Epithelial cell of proximal tubule (primary cell): ENCODE measurements at regions not wholly inside any gene's neighbourhood (a gene's known extent, or its start where the extent isn't known, plus 50 kb on each side); places are given as distances from the start of the nearest gene placed in this dataset.

ENCODE experiments used
- DNase-seq: peaks from one replicate; pipeline ENCODE4 v3.0.0-alpha.2; 2011; ENCODE audit warnings: low read depth
- H3K4me3 ChIP-seq: 2 replicates; pipeline ENCODE4 v1.5.1; 2011; ENCODE audit warnings: low read depth, mild to moderate bottlenecking, low read length
- TF ChIP-seq, protein P1 (sequence below): conservative IDR thresholded peaks from 2 replicates; pipeline ENCODE4 v1.5.1; 2012; ENCODE audit warnings: low read depth, mild to moderate bottlenecking, low read length

DNA sequence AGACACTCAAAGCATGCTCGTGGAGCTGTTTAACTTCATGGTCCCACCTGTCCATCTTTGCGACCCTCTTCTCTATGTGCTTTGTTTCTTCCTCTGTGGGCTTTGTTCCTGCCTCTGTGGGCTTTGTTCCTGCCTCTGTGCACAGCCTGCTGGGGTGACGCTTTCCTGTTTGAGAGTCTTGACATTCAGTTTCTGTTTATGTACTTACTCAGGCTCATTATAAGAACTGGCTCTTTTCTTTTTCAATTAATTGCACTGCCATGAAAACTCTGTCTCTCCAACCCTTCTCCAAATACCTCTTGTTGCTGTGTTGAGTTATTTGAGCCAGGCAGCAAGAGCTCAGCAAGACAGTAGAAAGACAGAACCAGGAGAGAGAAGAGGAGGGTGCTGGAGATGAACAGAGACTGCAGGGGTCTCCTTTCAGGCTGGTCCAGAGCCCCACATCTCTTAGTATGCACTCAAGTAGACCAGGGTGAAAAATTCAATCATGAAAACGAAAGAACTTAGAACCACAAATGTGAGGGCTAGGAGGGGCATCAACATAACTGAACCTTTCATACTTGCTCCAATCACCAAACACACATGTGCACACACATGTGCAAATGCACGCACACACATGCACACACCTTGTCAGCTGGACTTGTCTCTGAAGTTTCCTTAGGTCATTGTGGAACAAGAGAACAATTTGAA lies 88.3 kb upstream of the SGIP1 start:
- TF ChIP-seq, protein P1, sequence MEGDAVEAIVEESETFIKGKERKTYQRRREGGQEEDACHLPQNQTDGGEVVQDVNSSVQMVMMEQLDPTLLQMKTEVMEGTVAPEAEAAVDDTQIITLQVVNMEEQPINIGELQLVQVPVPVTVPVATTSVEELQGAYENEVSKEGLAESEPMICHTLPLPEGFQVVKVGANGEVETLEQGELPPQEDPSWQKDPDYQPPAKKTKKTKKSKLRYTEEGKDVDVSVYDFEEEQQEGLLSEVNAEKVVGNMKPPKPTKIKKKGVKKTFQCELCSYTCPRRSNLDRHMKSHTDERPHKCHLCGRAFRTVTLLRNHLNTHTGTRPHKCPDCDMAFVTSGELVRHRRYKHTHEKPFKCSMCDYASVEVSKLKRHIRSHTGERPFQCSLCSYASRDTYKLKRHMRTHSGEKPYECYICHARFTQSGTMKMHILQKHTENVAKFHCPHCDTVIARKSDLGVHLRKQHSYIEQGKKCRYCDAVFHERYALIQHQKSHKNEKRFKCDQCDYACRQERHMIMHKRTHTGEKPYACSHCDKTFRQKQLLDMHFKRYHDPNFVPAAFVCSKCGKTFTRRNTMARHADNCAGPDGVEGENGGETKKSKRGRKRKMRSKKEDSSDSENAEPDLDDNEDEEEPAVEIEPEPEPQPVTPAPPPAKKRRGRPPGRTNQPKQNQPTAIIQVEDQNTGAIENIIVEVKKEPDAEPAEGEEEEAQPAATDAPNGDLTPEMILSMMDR = no peak
- no peak for DNase-seq

DNA sequence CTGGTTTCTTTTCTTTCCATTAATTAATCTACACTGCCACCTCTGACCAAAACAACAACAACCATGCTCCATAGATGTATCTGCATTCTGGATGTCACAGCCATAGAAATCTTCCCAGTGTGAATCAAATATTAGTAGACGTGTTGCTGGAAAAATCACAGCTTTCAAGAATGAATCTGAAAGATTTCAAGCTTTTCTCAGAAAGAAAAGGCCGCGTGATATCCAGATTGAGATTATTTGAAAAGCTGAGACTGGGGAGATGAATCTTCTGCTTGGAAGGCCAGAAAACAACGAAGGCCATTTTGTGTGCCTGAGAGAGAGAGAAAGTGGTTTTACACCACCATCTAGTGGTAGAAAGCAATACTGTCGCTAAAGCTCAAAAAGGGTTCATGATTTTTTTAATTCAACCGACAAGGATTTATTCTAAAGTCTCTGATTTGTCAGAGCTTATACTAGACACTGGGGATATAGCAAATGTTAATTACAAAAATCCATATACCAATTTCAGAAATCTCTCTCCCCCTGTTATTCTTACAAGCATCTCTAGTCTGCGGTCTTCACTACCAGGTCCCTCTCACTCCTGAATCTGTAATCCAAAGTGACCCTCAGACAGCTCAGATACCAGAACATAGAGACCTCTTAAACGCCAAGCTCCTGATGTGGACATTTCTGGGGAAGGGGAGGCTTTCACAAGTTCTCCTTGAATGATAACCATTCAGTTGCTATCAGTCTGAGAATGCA lies 87.5 kb upstream of the SGIP1 start:
- no peak overlapping the region for H3K4me3 ChIP-seq
- TF ChIP-seq, protein P1 = peak; percentile 74
- peak; percentile 29 for DNase-seq

More for the DNA sequence above, 88.3 kb upstream of the SGIP1 start:
- H3K4me3 ChIP-seq = no peak overlapping the region

DNA sequence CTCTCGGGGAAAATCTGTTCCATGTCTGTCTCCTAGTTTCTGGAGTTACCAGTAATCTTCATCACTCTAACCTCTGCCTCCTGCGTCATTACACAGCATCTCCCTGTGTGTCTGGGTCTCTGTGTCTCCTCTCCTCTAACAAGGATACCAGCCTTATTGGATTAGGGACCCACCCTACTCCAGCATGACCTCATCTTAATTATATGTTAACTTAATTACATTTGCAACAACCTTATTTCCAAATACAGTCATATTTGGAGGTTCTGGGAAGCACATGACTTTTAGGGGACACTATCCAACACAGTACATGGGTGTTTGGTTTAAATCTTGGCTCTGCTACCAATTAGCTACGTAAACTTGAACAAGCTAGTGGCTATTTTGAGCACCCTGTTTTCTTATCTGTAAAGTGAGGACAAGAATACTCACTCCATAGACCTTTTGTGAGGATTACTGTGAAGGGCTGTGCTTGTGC lies 83.9 kb upstream of the SGIP1 start:
- DNase-seq = no peak
- no peak overlapping the region for H3K4me3 ChIP-seq
- TF ChIP-seq, protein P1 = no peak

DNA sequence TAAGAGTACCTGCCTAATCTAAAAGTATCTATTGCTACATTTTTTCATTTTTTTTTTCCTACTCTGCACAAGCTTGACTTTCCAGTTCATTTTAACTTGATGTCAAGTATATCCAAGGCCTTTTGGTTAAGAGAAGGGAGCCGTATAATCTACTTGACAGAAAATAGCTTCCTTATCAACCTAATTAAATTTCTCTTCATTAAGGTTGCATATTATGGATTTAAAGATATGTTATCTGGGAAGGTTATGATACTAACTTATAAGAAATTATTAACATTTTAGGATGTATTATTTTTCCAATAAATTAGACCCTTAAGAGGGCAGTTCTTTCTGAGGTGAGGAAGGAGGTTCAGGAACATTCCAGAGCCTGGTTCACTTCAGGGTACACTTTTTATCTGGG lies 83.1 kb upstream of the SGIP1 start:
- TF ChIP-seq, protein P1 = no peak
- no peak for DNase-seq
- no peak overlapping the region for H3K4me3 ChIP-seq

DNA sequence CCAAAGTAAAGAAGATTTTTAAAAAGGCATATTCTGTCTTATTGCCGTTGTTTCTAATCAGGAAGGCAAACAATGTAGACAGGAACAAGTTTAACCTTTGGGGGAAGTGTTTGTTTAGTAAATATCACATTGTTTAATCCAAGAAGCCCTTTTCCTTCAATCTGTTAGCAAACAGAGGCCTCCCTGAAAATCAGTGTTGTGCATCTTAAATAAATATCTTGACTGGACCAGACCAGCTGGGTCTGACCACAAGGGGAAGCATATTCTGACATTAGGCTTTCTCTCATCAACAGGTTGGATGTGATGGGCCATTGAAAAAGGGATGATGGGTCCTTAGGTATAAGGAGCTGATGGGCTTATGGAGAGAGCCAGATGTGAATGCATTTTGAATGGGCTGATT lies 81.8 kb upstream of the SGIP1 start:
- DNase-seq = no peak
- TF ChIP-seq, protein P1 = peak; percentile 40
- H3K4me3 ChIP-seq = no peak overlapping the region

DNA sequence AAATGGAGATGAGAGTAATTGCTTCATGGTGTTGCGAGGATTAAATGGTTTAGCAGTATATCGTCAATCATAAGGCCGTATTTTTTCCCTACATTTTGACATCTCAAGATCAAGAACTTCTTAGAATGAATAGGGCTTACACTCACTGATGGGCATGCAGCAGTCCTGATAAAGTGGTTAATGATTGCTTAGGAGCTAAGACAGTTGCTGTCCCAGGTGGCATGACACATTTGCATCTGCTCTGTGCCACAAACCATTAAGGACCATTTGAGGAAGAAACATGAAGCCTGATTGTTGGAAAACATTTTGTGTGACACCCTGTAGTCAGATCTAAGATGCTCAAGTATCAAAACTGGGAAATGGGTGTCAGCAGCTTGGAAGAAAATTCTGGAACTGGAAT lies 81.0 kb upstream of the SGIP1 start:
- no peak for DNase-seq
- TF ChIP-seq, protein P1 = no peak
- no peak overlapping the region for H3K4me3 ChIP-seq
